Ishikawa (cell line): ENCODE measurements at regions not wholly inside any gene's neighbourhood (a gene's known extent, or its start where the extent isn't known, plus 50 kb on each side); places are given as distances from the start of the nearest gene placed in this dataset.

Source experiments
- CREB1 ChIP-seq: IDR thresholded peaks from 2 replicates; pipeline ENCODE4 v1.6.1; 2012; ENCODE audit warnings: low read depth
- EP300 ChIP-seq: IDR thresholded peaks from 2 replicates; pipeline ENCODE4 v1.6.1; 2012; ENCODE audit warnings: borderline replicate concordance
- TAF1 ChIP-seq: IDR thresholded peaks from 2 replicates; pipeline ENCODE4 v1.6.1; 2012; ENCODE audit warnings: low read depth, mild to moderate bottlenecking
- YY1 ChIP-seq: IDR thresholded peaks from 2 replicates; pipeline ENCODE4 v1.6.1; 2012; ENCODE audit warnings: low read depth
- TF ChIP-seq, protein P1 (sequence below): IDR thresholded peaks from 2 replicates; pipeline ENCODE4 v1.6.1; 2012

DNA sequence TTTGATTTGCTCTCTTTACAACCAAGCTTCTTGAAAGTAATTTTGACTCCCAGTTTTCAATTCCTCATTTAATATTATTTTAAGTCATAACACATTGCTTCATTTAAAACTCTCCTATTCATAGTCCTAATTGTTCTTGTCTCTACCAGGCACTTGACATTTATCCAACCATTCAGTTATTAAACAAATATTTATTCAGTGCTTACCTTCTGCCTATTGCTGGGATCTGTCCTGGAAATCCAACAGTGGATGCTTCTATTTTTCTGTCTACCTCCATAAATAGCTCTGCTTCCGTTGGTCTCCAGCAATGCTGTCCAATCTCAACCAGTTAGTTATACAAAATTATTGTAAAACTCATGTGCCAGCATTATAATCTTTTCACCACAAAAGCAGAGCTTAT is 615.1 kb downstream of the ZWINT start:
- TF ChIP-seq YY1 (no peak), TAF1 (no peak), EP300 (no peak), CREB1 (no peak)
- TF ChIP-seq, protein P1, sequence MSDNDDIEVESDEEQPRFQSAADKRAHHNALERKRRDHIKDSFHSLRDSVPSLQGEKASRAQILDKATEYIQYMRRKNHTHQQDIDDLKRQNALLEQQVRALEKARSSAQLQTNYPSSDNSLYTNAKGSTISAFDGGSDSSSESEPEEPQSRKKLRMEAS, result no peak
